H1 (cell line): ENCODE measurements at regions not wholly inside any gene's neighbourhood (a gene's known extent, or its start where the extent isn't known, plus 50 kb on each side); places are given as distances from the start of the nearest gene placed in this dataset.

Experiments
- CTCF ChIA-PET: fragments of 300-600 bp; sonication (Branson Sonifier 250); formaldehyde crosslinking; loops from one replicate; lab custom pipeline; 2021; ENCODE audit not compliant: partially characterized antibody; lab: Charles Lee
- POLR2A ChIA-PET: fragments of 300-600 bp; sonication (Branson Sonifier 250); formaldehyde crosslinking; loops from one replicate; lab custom pipeline; 2021; ENCODE audit warnings: inconsistent platforms; ENCODE audit not compliant: partially characterized antibody; lab: Charles Lee
- DNase-seq, 2 experiments: peaks; one replicate each; pipeline versions ENCODE4 v3.0.0 to v3.0.0-alpha.2; 2010 to 2022; ENCODE audit warnings: low spot score in 2 of 2, low read depth in 1 of 2, mixed read lengths in 1 of 2
- FAIRE-seq: peaks from 2 replicates; lab custom pipeline; 2011; peaks lifted over from hg19 to GRCh38; lab: Jason Lieb, UNC
- H2AFZ ChIP-seq: 2 replicates; pipeline ENCODE4 v1.8.1; 2012; ENCODE audit warnings: low read length, inconsistent platforms
- H2AK5ac ChIP-seq: 2 replicates; pipeline ENCODE4 v1.6.1; 2013; ENCODE audit warnings: low read depth, low read length
- H2BK120ac ChIP-seq: replicated peaks from 2 replicates; pipeline ENCODE3; 2013; ENCODE audit warnings: low read depth, low read length, inconsistent platforms
- H2BK12ac ChIP-seq: 2 replicates; pipeline ENCODE4 v1.6.1; 2013; ENCODE audit warnings: low read depth, low read length
- H2BK15ac ChIP-seq: 2 replicates; pipeline ENCODE4 v1.6.1; 2013; ENCODE audit warnings: low read length
- H2BK20ac ChIP-seq: 2 replicates; pipeline ENCODE4 v1.6.1; 2013; ENCODE audit warnings: low read length
- H2BK5ac ChIP-seq: 2 replicates; pipeline ENCODE4 v1.6.1; 2013; ENCODE audit warnings: low read depth, low read length
- H3K14ac ChIP-seq: 2 replicates; pipeline ENCODE4 v1.6.1; 2013; ENCODE audit warnings: inconsistent platforms; ENCODE audit not compliant: insufficient read length
- H3K18ac ChIP-seq: 2 replicates; pipeline ENCODE4 v1.6.1; 2013; ENCODE audit warnings: low read length; ENCODE audit errors: extremely low read depth
- H3K23ac ChIP-seq: 2 replicates; pipeline ENCODE4 v1.6.1; 2013; ENCODE audit warnings: inconsistent platforms; ENCODE audit not compliant: insufficient read length
- H3K23me2 ChIP-seq: 2 replicates; pipeline ENCODE4 v1.6.1; 2013; ENCODE audit warnings: low read depth, low read length
- H3K27ac ChIP-seq: 2 replicates; pipeline ENCODE4 v1.6.1; 2011; ENCODE audit warnings: low read depth, low read length, inconsistent platforms
- H3K27me3 ChIP-seq, 4 experiments: replicated peaks in 1 of 4; 1 replicate in 1 of 4; 2 replicates in 3 of 4; pipeline versions ENCODE4 v1.6.1 to v1.8.1; 2011 to 2013; ENCODE audit warnings: low read length in 3 of 4, mild to moderate bottlenecking in 3 of 4, inconsistent platforms in 2 of 4, mixed read lengths in 2 of 4, moderate library complexity in 1 of 4; ENCODE audit not compliant: control insufficient read depth in 3 of 4, insufficient read depth in 3 of 4; ENCODE audit errors: extremely low read depth in 1 of 4
- H3K36me3 ChIP-seq, 4 experiments: 2 replicates each; pipeline versions ENCODE4 v1.6.1 to v1.8.1; 2011 to 2013; ENCODE audit warnings: mild to moderate bottlenecking in 4 of 4, low read length in 3 of 4, moderate library complexity in 2 of 4, control low read depth in 1 of 4, inconsistent platforms in 1 of 4; ENCODE audit not compliant: insufficient read depth in 4 of 4, control insufficient read depth in 2 of 4
- H3K4ac ChIP-seq: replicated peaks from 2 replicates; pipeline ENCODE3; 2013; ENCODE audit warnings: low read length, low read depth, mixed read lengths, inconsistent platforms; ENCODE audit not compliant: insufficient read length
- H3K4me1 ChIP-seq, 4 experiments: replicated peaks in 1 of 4; 1 replicate in 1 of 4; 2 replicates in 3 of 4; pipeline versions ENCODE4 v1.6.1 to v1.8.1; 2011 to 2013; ENCODE audit warnings: low read length in 3 of 4, inconsistent platforms in 2 of 4, mixed read lengths in 1 of 4; ENCODE audit not compliant: insufficient read depth in 4 of 4, control insufficient read depth in 3 of 4
- H3K4me2 ChIP-seq, 2 experiments: 2 replicates each; pipeline versions ENCODE4 v1.6.1 to v1.8.1; 2011 to 2013; ENCODE audit warnings: low read depth in 2 of 2, low read length in 2 of 2, control low read depth in 1 of 2, inconsistent platforms in 1 of 2, mild to moderate bottlenecking in 1 of 2; ENCODE audit not compliant: insufficient read depth in 1 of 2
- H3K4me3 ChIP-seq, 4 experiments: fragments of 200-600, 300-600 bp in 1 of 4; sonication (generic), shearing (Covaris generic), sonication (Bioruptor Twin) in 1 of 4; 2 replicates each; pipeline versions ENCODE4 v1.5.1 to v1.8.1; 2011 to 2016; ENCODE audit warnings: low read length in 4 of 4, low read depth in 3 of 4, control low read depth in 2 of 4, inconsistent platforms in 2 of 4, mild to moderate bottlenecking in 2 of 4, mixed read lengths in 1 of 4, moderate library complexity in 1 of 4; ENCODE audit not compliant: insufficient read depth in 2 of 4; ENCODE audit errors: extremely low read depth in 1 of 4
- H3K56ac ChIP-seq: replicated peaks from 2 replicates; pipeline ENCODE3; 2013; ENCODE audit warnings: low read depth, mild to moderate bottlenecking, mixed read lengths, low read length, inconsistent platforms; ENCODE audit not compliant: insufficient read length
- H3K79me1 ChIP-seq: 2 replicates; pipeline ENCODE4 v1.6.1; 2013; ENCODE audit warnings: low read depth, low read length, control low read depth
- H3K79me2 ChIP-seq, 2 experiments: 2 replicates each; pipeline versions ENCODE4 v1.6.1 to v1.8.1; 2012 to 2013; ENCODE audit warnings: low read length in 2 of 2, mild to moderate bottlenecking in 2 of 2, inconsistent platforms in 1 of 2; ENCODE audit not compliant: insufficient read depth in 2 of 2, control insufficient read depth in 1 of 2
- H3K9ac ChIP-seq, 4 experiments: replicated peaks in 1 of 4; 1 replicate in 1 of 4; 2 replicates in 3 of 4; pipeline versions ENCODE4 v1.6.1 to v1.8.1; 2011 to 2013; ENCODE audit warnings: low read depth in 3 of 4, low read length in 3 of 4, control low read depth in 2 of 4, mild to moderate bottlenecking in 2 of 4, moderate library complexity in 2 of 4, inconsistent platforms in 1 of 4; ENCODE audit errors: extremely low read depth in 1 of 4
- H3K9me3 ChIP-seq, 2 experiments: 2 replicates each; pipeline versions ENCODE4 v1.6.1 to v1.8.1; 2012 to 2013; ENCODE audit warnings: mild to moderate bottlenecking in 2 of 2, moderate library complexity in 2 of 2, control low read depth in 1 of 2, inconsistent platforms in 1 of 2, low read depth in 1 of 2, low read length in 1 of 2, mixed read lengths in 1 of 2; ENCODE audit not compliant: insufficient read depth in 2 of 2
- H4K20me1 ChIP-seq, 2 experiments: replicated peaks in 1 of 2; 2 replicates each; pipeline versions ENCODE3 to v1.8.1; 2011 to 2013; ENCODE audit warnings: inconsistent platforms in 2 of 2, low read length in 2 of 2, mild to moderate bottlenecking in 1 of 2; ENCODE audit not compliant: insufficient read depth in 2 of 2, control insufficient read depth in 1 of 2
- H4K5ac ChIP-seq: 2 replicates; pipeline ENCODE4 v1.6.1; 2013; ENCODE audit warnings: low read length, low read depth, mixed read lengths, inconsistent platforms; ENCODE audit not compliant: insufficient read length
- H4K8ac ChIP-seq: 2 replicates; pipeline ENCODE4 v1.8.0; 2013; ENCODE audit warnings: mild to moderate bottlenecking, moderate library complexity, low read length, inconsistent platforms; ENCODE audit not compliant: insufficient read depth; ENCODE audit errors: extremely low read depth
- H4K91ac ChIP-seq: replicated peaks from 2 replicates; pipeline ENCODE3; 2013; ENCODE audit warnings: low read length, mixed read lengths, inconsistent platforms; ENCODE audit not compliant: insufficient read length
- CBX8 ChIP-seq: fragments of 300-800, 300-1000 bp; sonication (generic); IDR thresholded peaks from 2 replicates; pipeline ENCODE4 v1.7.1; 2016; ENCODE audit warnings: low read depth, low read length, borderline replicate concordance
- CREB1 ChIP-seq: IDR thresholded peaks from 2 replicates; pipeline ENCODE4 v1.6.1; 2012; ENCODE audit warnings: inconsistent platforms
- HDAC6 ChIP-seq: IDR thresholded peaks from one replicate; pipeline ENCODE4 v1.7.1; 2012; ENCODE audit warnings: low read depth, mild to moderate bottlenecking, inconsistent platforms, low read length, moderate library complexity
- POU5F1 ChIP-seq: IDR thresholded peaks from 2 replicates; pipeline ENCODE4 v1.6.1; 2011; ENCODE audit warnings: low read depth, mild to moderate bottlenecking, low read length, moderate library complexity
- SRF ChIP-seq: IDR thresholded peaks from 2 replicates; pipeline ENCODE4 v1.6.1; 2011; ENCODE audit warnings: mild to moderate bottlenecking, low read depth, low read length, moderate library complexity
- YY1 ChIP-seq: IDR thresholded peaks from 2 replicates; pipeline ENCODE4 v1.6.1; 2011; ENCODE audit warnings: low read depth, mild to moderate bottlenecking, low read length
- WGBS, 2 experiments: shearing (Covaris generic) in 1 of 2; methylation state at CpG; one replicate each; pipeline versions ENCODE4 v1.1.6 to v1.1.7; 2013 to 2015; ENCODE audit warnings: low lambda C conversion rate in 2 of 2, mixed read lengths in 2 of 2, inconsistent platforms in 1 of 2, low coverage in 1 of 2, missing lambda C conversion rate in 1 of 2; ENCODE audit not compliant: insufficient replicate concordance in 2 of 2, insufficient coverage in 1 of 2, insufficient read length in 1 of 2; ENCODE audit errors: extremely low coverage in 1 of 2, missing lambda C conversion rate in 1 of 2; 5-methylcytosine and 5-hydroxymethylcytosine counted together

GRCh38 chr1:194060481-194060880, 874.1 kb upstream of the B3GALT2 start:
- Histone ChIP-seq H3K4ac (no peak overlapping the region), H3K18ac (no peak overlapping the region), H3K56ac (no peak overlapping the region), H4K91ac (no peak overlapping the region), H3K4me1 (no peaks in the 10 kb centered on the region), H3K9ac (no peak overlapping the region), H3K79me2 (no peaks in the 10 kb centered on the region), H2BK12ac (no peak overlapping the region), H2BK120ac (no peak overlapping the region), H3K4me3 (no peak overlapping the region), H4K8ac (no peak overlapping the region), H2AK5ac (no peak overlapping the region), H2BK20ac (no peak overlapping the region), H3K36me3 (no peaks in the 10 kb centered on the region), H4K5ac (no peak overlapping the region), H3K14ac (no peak overlapping the region), H4K20me1 (no peaks in the 10 kb centered on the region), H3K27me3 (no peaks in the 10 kb centered on the region), H2BK5ac (no peak overlapping the region), H2BK15ac (no peak overlapping the region), H3K23me2 (no peaks in the 10 kb centered on the region), H2AFZ (no peak overlapping the region), H3K4me2 (no peak overlapping the region), H3K23ac (no peak overlapping the region), H3K27ac (no peak overlapping the region), H3K9me3 (no peaks in the 10 kb centered on the region; a peak in 1 of 4 replicates), H3K79me1 (no peaks in the 10 kb centered on the region)
- no peak for TF ChIP-seq POU5F1
- TF ChIP-seq YY1 = no peak
- TF ChIP-seq CBX8 = no peak
- TF ChIP-seq HDAC6 = no peak
- TF ChIP-seq SRF = no peak
- no peak for TF ChIP-seq CREB1
- ChIA-PET POLR2A (no interaction called here), CTCF (no interaction called here)
- 80% methylated on average over 4 of the region's 4 CpGs; no CpG with 5 or more reads in 1 of the 2 experiments for WGBS, 2 experiments
- DNase-seq (no peak), FAIRE-seq (no peak)
